ENCODE measurements at regions not wholly inside any gene's neighbourhood (a gene's known extent, or its start where the extent isn't known, plus 50 kb on each side); places are given as distances from the start of the nearest gene placed in this dataset.

GRCh38 chr2:23299476-23300195 is 85.3 kb upstream of the KLHL29 start:
- DNase-seq (ENCODE audit: low read depth), result no peak
- H3K27me3 ChIP-seq (ENCODE audit: control insufficient read depth, insufficient read depth, low read length), result peaks cover 2% of the 10 kb centered on the region; the same call in 1 of the 2 replicates
- POLR2A ChIA-PET, result no interaction called here
- CTCF ChIA-PET, result no interaction called here
- no peak for TF ChIP-seq CTCF (IDR thresholded peaks at IDR 0.05; ENCODE audit: insufficient read depth, low read depth, low read length)
- no peaks in the 10 kb centered on the region for H3K36me3 ChIP-seq (ENCODE audit: control insufficient read depth, insufficient read depth, low read length)
- no peak overlapping the region for H3K4me3 ChIP-seq (ENCODE audit: low read depth, low read length)

GRCh38 chr2:23301136-23301535 is 83.8 kb upstream of the KLHL29 start:
- peaks cover 4% of the 10 kb centered on the region; the same call in 1 of the 2 replicates for H3K27me3 ChIP-seq (ENCODE audit: control insufficient read depth, insufficient read depth, low read length)
- TF ChIP-seq CTCF (IDR thresholded peaks at IDR 0.05; ENCODE audit: insufficient read depth, low read depth, low read length), result no peak
- POLR2A ChIA-PET, result interaction anchor here (0.7 kb wide), 1 partner anchor 292 kb away, joined by 9 read pairs; no protein-coding TSS in a partner anchor
- CTCF ChIA-PET, result interaction anchor here (0.5 to 1.4 kb wide), 2 partner anchors 50 to 143 kb away, joined by 3 to 5 read pairs; no protein-coding TSS in a partner anchor
- H3K36me3 ChIP-seq (ENCODE audit: control insufficient read depth, insufficient read depth, low read length), result no peaks in the 10 kb centered on the region
- no peak overlapping the region for H3K4me3 ChIP-seq (ENCODE audit: low read depth, low read length)
- no peak for DNase-seq (ENCODE audit: low read depth)

GRCh38 chr2:23302591-23302990 is 82.4 kb upstream of the KLHL29 start:
- POLR2A ChIA-PET, result no interaction called here
- no peak for DNase-seq (ENCODE audit: low read depth)
- TF ChIP-seq CTCF (IDR thresholded peaks at IDR 0.05; ENCODE audit: insufficient read depth, low read depth, low read length), result no peak
- no peaks in the 10 kb centered on the region for H3K36me3 ChIP-seq (ENCODE audit: control insufficient read depth, insufficient read depth, low read length)
- no peak overlapping the region for H3K4me3 ChIP-seq (ENCODE audit: low read depth, low read length)
- peaks cover 6% of the 10 kb centered on the region for H3K27me3 ChIP-seq (ENCODE audit: control insufficient read depth, insufficient read depth, low read length)
- CTCF ChIA-PET, result interaction anchor here (1.4 kb wide), 1 partner anchor 48 kb away, joined by 5 read pairs; no protein-coding TSS in a partner anchor

- DNase-seq (ENCODE audit: low read depth), result no peak
- POLR2A ChIA-PET, result no interaction called here
- Histone ChIP-seq H3K4me3 (ENCODE audit: low read depth, low read length) (no peak overlapping the region), H3K27me3 (ENCODE audit: control insufficient read depth, insufficient read depth, low read length) (peaks cover 9% of the 10 kb centered on the region), H3K36me3 (ENCODE audit: control insufficient read depth, insufficient read depth, low read length) (no peaks in the 10 kb centered on the region)
- TF ChIP-seq CTCF (IDR thresholded peaks at IDR 0.05; ENCODE audit: insufficient read depth, low read depth, low read length), result no peak
- CTCF ChIA-PET, result no interaction called here
Measured at GRCh38 chr2:23306401-23306800, 78.6 kb upstream of the KLHL29 start.

- ChIA-PET CTCF (no interaction called here), POLR2A (no interaction called here)
- H3K4me3 ChIP-seq (ENCODE audit: low read depth, low read length), result no peak overlapping the region
- H3K27me3 ChIP-seq (ENCODE audit: control insufficient read depth, insufficient read depth, low read length), result peaks cover 7% of the 10 kb centered on the region
- no peak for TF ChIP-seq CTCF (IDR thresholded peaks at IDR 0.05; ENCODE audit: insufficient read depth, low read depth, low read length)
- no peak for DNase-seq (ENCODE audit: low read depth)
- no peaks in the 10 kb centered on the region for H3K36me3 ChIP-seq (ENCODE audit: control insufficient read depth, insufficient read depth, low read length)
Measured at GRCh38 chr2:23311186-23311585, 73.8 kb upstream of the KLHL29 start.

All from BJ (cell line).